Tibial nerve (tissue), 3 donors: ENCODE measurements at regions not wholly inside any gene's neighbourhood (a gene's known extent, or its start where the extent isn't known, plus 50 kb on each side); places are given as distances from the start of the nearest gene placed in this dataset.

Experiments used
- CTCF ChIP-seq, 5 experiments: fragments of 200-600 bp in 3 of 5; fragments of 450-650 bp in 2 of 5; sonication (generic) in 3 of 5; IDR thresholded peaks; one replicate each; pipeline ENCODE4 v1.5.1; 2016 to 2019; ENCODE audit warnings: antibody characterized with exemption in 5 of 5, mild to moderate bottlenecking in 3 of 5, moderate library complexity in 2 of 5
- POLR2A ChIP-seq, 2 donors: fragments of 450-650 bp; IDR thresholded peaks; one replicate each; pipeline ENCODE4 v1.6.1; 2017; ENCODE audit warnings: antibody characterized with exemption in 2 of 2, mild to moderate bottlenecking in 2 of 2, moderate library complexity in 2 of 2

- TF ChIP-seq CTCF (IDR thresholded peaks at IDR 0.05) (no peak), POLR2A (IDR thresholded peaks at IDR 0.05) (no peak)
Measured at GRCh38 chr13:106688940-106689339, 121.0 kb upstream of the ARGLU1 start.
